Spleen (tissue), 11 donors: ENCODE measurements at regions not wholly inside any gene's neighbourhood (a gene's known extent, or its start where the extent isn't known, plus 50 kb on each side); places are given as distances from the start of the nearest gene placed in this dataset.

Experiments
- DNase-seq: peaks from one replicate; pipeline ENCODE4 v3.0.0-alpha.2; 2020
- H3K27ac ChIP-seq, 8 donors: fragments of 200-600 bp; sonication (generic) in 7 of 8; 1 replicate in 4 of 8; 2 replicates in 4 of 8; pipeline versions ENCODE4 v1.5.0 to v1.8.0; 2016 to 2021; ENCODE audit warnings: inconsistent platforms in 4 of 8, mild to moderate bottlenecking in 4 of 8, moderate library complexity in 1 of 8
- H3K27me3 ChIP-seq, 7 donors: fragments of 200-600 bp; sonication (generic) in 6 of 7; replicated peaks in 1 of 7; 1 replicate in 4 of 7; 2 replicates in 3 of 7; pipeline versions ENCODE4 v1.5.0 to v1.8.0; 2016 to 2021; ENCODE audit warnings: inconsistent platforms in 3 of 7, mild to moderate bottlenecking in 1 of 7
- H3K36me3 ChIP-seq, 6 donors: fragments of 200-600 bp; sonication (generic) in 5 of 6; 1 replicate in 4 of 6; 2 replicates in 2 of 6; pipeline versions ENCODE4 v1.5.0 to v1.8.0; 2016 to 2021; ENCODE audit warnings: inconsistent platforms in 2 of 6
- H3K4me1 ChIP-seq, 6 donors: fragments of 200-600 bp; sonication (generic) in 5 of 6; 1 replicate in 3 of 6; 2 replicates in 3 of 6; pipeline versions ENCODE4 v1.5.0 to v1.8.0; 2016 to 2021; ENCODE audit warnings: inconsistent platforms in 3 of 6
- H3K4me3 ChIP-seq, 8 donors: fragments of 200-600 bp; sonication (generic) in 7 of 8; 1 replicate in 4 of 8; 2 replicates in 4 of 8; pipeline versions ENCODE4 v1.5.0 to v1.8.0; 2016 to 2021; ENCODE audit warnings: inconsistent platforms in 4 of 8, mild to moderate bottlenecking in 4 of 8, moderate library complexity in 2 of 8
- H3K9me3 ChIP-seq, 8 donors: fragments of 200-600 bp; sonication (generic) in 7 of 8; 1 replicate in 4 of 8; 2 replicates in 4 of 8; pipeline versions ENCODE4 v1.5.0 to v1.8.0; 2016 to 2021; ENCODE audit warnings: inconsistent platforms in 4 of 8
- CTCF ChIP-seq, 11 experiments: fragments of 200-600 bp in 7 of 11; fragments of 450-650 bp in 4 of 11; sonication (generic) in 4 of 11; IDR thresholded peaks in 8 of 11; conservative IDR thresholded peaks in 3 of 11; 1 replicate in 7 of 11; 2 replicates in 4 of 11; pipeline versions ENCODE4 v1.4.0 to v1.8.0; 2016 to 2021; ENCODE audit warnings: antibody characterized with exemption in 11 of 11, inconsistent platforms in 4 of 11, mild to moderate bottlenecking in 1 of 11
- POLR2A ChIP-seq, 3 donors: fragments of 450-650 bp; IDR thresholded peaks; one replicate each; pipeline ENCODE4 v1.5.1; 2017; ENCODE audit warnings: antibody characterized with exemption in 3 of 3, mild to moderate bottlenecking in 1 of 3
- POLR2AphosphoS5 ChIP-seq, 3 donors: sonication (generic); formaldehyde crosslinking; IDR thresholded peaks; one replicate each; pipeline ENCODE4 v1.5.1; 2017; ENCODE audit warnings: antibody characterized with exemption in 3 of 3
- WGBS, 5 donors: extraction: QIAGEN DNeasy Blood & Tissue Kit in 3 of 5; methylation state at CpG; one replicate each; pipeline versions ENCODE4 v1.1.5 to v1.1.7; 2013 to 2018; 5-methylcytosine and 5-hydroxymethylcytosine counted together
- intact Hi-C: fragments of 100-400 bp; cut with DNase I; formaldehyde crosslinking; loops from one replicate; pipeline ENCODE4 v1.15.0; 2023; ENCODE audit warnings: low total_unique reads
- donor health status: healthy with polysubstance abuse.
- donor health status: DM: no; HTN: no; CAD: no; lungs with moderate emphysema.
- donor health status: DM: no; HTN: no; CAD: no.
- donor health status: Bipolar disorder and iron deficiency.
- donor health status: healthy.
- donor health status: DM: no; HTN: no; CAD: no.
- donor health status: DM: yes; HTN: yes; CAD: no.

- no peak overlapping the region for H3K27ac ChIP-seq
- H3K9me3 ChIP-seq: no peaks in the 10 kb centered on the region
- H3K4me3 ChIP-seq: no peak overlapping the region
- H3K36me3 ChIP-seq: no peaks in the 10 kb centered on the region
- 74 to 92% (median 80%) methylated on average over 7 of the region's 7 CpGs for WGBS, 5 donors
- intact Hi-C loops: no loop called here
- TF ChIP-seq CTCF (IDR thresholded peaks at IDR 0.05 in 8 of 11, conservative IDR thresholded peaks at IDR 0.05 in 3 of 11) (no peak), POLR2AphosphoS5 (IDR thresholded peaks at IDR 0.05) (no peak), POLR2A (IDR thresholded peaks at IDR 0.05) (no peak)
- no peaks in the 10 kb centered on the region for H3K4me1 ChIP-seq
- DNase-seq: no peak
- H3K27me3 ChIP-seq: no peaks in the 10 kb centered on the region
Measured at GRCh38 chr10:10368951-10369576, 648.6 kb upstream of the CELF2 start.

GRCh38 chr10:10385831-10386230, 631.8 kb upstream of the CELF2 start:
- Histone ChIP-seq H3K27me3 (no peaks in the 10 kb centered on the region), H3K36me3 (no peaks in the 10 kb centered on the region), H3K4me3 (no peak overlapping the region), H3K9me3 (peaks cover 0 to 5% (median 0%) of the 10 kb centered on the region in 8 donors), H3K27ac (no peak overlapping the region), H3K4me1 (no peaks in the 10 kb centered on the region)
- TF ChIP-seq POLR2AphosphoS5 (IDR thresholded peaks at IDR 0.05) (no peak), POLR2A (IDR thresholded peaks at IDR 0.05) (no peak), CTCF (IDR thresholded peaks at IDR 0.05 in 8 of 11, conservative IDR thresholded peaks at IDR 0.05 in 3 of 11) (no peak)
- no peak for DNase-seq
- intact Hi-C loops: no loop called here

- TF ChIP-seq CTCF (IDR thresholded peaks at IDR 0.05 in 8 of 11, conservative IDR thresholded peaks at IDR 0.05 in 3 of 11) (no peak), POLR2A (IDR thresholded peaks at IDR 0.05) (no peak), POLR2AphosphoS5 (IDR thresholded peaks at IDR 0.05) (no peak)
- 78 to 95% (median 89%) methylated on average over 4 of the region's 4 CpGs for WGBS, 5 donors
- H3K4me3 ChIP-seq: no peak overlapping the region
- H3K9me3 ChIP-seq: peaks cover 0 to 2% (median 0%) of the 10 kb centered on the region in 8 donors
- no peaks in the 10 kb centered on the region for H3K4me1 ChIP-seq
- no peak overlapping the region for H3K27ac ChIP-seq
- intact Hi-C loops: no loop called here
- H3K36me3 ChIP-seq: no peaks in the 10 kb centered on the region
- DNase-seq: no peak
- H3K27me3 ChIP-seq: no peaks in the 10 kb centered on the region
Measured at GRCh38 chr10:10389182-10389581, 628.5 kb upstream of the CELF2 start.

- Histone ChIP-seq H3K4me1 (no peaks in the 10 kb centered on the region), H3K4me3 (no peak overlapping the region), H3K27me3 (no peaks in the 10 kb centered on the region), H3K27ac (no peak overlapping the region), H3K36me3 (no peaks in the 10 kb centered on the region), H3K9me3 (no peaks in the 10 kb centered on the region)
- DNase-seq: no peak
- WGBS, 5 donors: 67 to 90% (median 76%) methylated on average over 2 of the region's 2 CpGs
- intact Hi-C loops: no loop called here
- TF ChIP-seq POLR2AphosphoS5 (IDR thresholded peaks at IDR 0.05): no peak
- TF ChIP-seq POLR2A (IDR thresholded peaks at IDR 0.05): no peak
- TF ChIP-seq CTCF (IDR thresholded peaks at IDR 0.05 in 8 of 11, conservative IDR thresholded peaks at IDR 0.05 in 3 of 11): no peak
Measured at GRCh38 chr10:10392511-10392910, 625.2 kb upstream of the CELF2 start.
